GM12878 (cell line): ENCODE measurements at regions not wholly inside any gene's neighbourhood (a gene's known extent, or its start where the extent isn't known, plus 50 kb on each side); places are given as distances from the start of the nearest gene placed in this dataset.

ENCODE experiments used
- ATAC-seq: fragments of 200-7000 bp; cut with Tn5 transposase; 3 replicates; pipeline ENCODE4 v1.9.1; 2020; ENCODE audit warnings: mild to moderate bottlenecking, moderate library complexity
- BruUV-seq: library from RNA; stranded (reverse); fragments of 400-500 nt; replicated peaks from 2 replicates; lab custom pipeline; 2021; lab: Mats Ljungman, UMichigan
- CTCF ChIA-PET: fragments of 300-600 bp; sonication (Branson Sonifier 250); formaldehyde crosslinking; extraction: SDS; loops from one replicate; lab custom pipeline; 2021; ENCODE audit warnings: inconsistent platforms; lab: Yijun Ruan, JAX
- POLR2A ChIA-PET: fragments of 350-600 bp; formaldehyde crosslinking; extraction: SDS; loops from one replicate; lab custom pipeline; 2021; ENCODE audit warnings: inconsistent platforms; lab: Charles Lee
- RAD21 ChIA-PET: fragments of 300-600 bp; sonication (Branson Sonifier 250); formaldehyde crosslinking; loops from one replicate; lab custom pipeline; 2023; ENCODE audit warnings: antibody characterized with exemption; ENCODE audit not compliant: unreplicated experiment; lab: Charles Lee
- SMC1A ChIA-PET: fragments of 300-600 bp; sonication (Branson Sonifier 250); formaldehyde crosslinking; loops from one replicate; lab custom pipeline; 2023; ENCODE audit not compliant: unreplicated experiment, uncharacterized antibody; lab: Charles Lee
- DNase-seq: peaks from one replicate; pipeline ENCODE4 v3.0.0-alpha.2; 2011; ENCODE audit warnings: low read depth, low spot score
- FAIRE-seq: peaks from 3 replicates; lab custom pipeline; 2011; peaks lifted over from hg19 to GRCh38; lab: Jason Lieb, UNC
- H2AFZ ChIP-seq: 2 replicates; pipeline ENCODE4 v1.6.0; 2011; ENCODE audit warnings: low read depth, low read length, control low read depth; ENCODE audit not compliant: control insufficient read depth
- H3K27ac ChIP-seq: 2 replicates; pipeline ENCODE4 v1.5.1; 2011; ENCODE audit warnings: control low read depth; ENCODE audit not compliant: control insufficient read depth, insufficient read depth
- H3K27me3 ChIP-seq, 2 experiments: replicated peaks in 1 of 2; 2 replicates each; pipeline versions ENCODE4 v1.6.0 to v1.6.1; 2011; ENCODE audit warnings: low read length in 1 of 2; ENCODE audit not compliant: control insufficient read depth in 2 of 2, insufficient read depth in 2 of 2
- H3K36me3 ChIP-seq, 2 experiments: 2 replicates each; pipeline ENCODE4 v1.5.1; 2011; ENCODE audit warnings: low read length in 1 of 2; ENCODE audit not compliant: control insufficient read depth in 2 of 2, insufficient read depth in 2 of 2
- H3K4me1 ChIP-seq: 2 replicates; pipeline ENCODE4 v1.6.1; 2011; ENCODE audit warnings: mild to moderate bottlenecking, low read length, moderate library complexity, mixed read lengths; ENCODE audit not compliant: control insufficient read depth, insufficient read depth
- H3K4me2 ChIP-seq: 2 replicates; pipeline ENCODE4 v1.6.0; 2011; ENCODE audit warnings: control low read depth; ENCODE audit not compliant: control insufficient read depth, insufficient read depth
- H3K4me3 ChIP-seq: fragments of 200-600 bp; sonication (generic); 2 replicates; pipeline ENCODE4 v1.5.1; 2016
- H3K79me2 ChIP-seq: 2 replicates; pipeline ENCODE4 v1.6.0; 2011; ENCODE audit warnings: low read length; ENCODE audit not compliant: control insufficient read depth, insufficient read depth
- H3K9ac ChIP-seq: 2 replicates; pipeline ENCODE4 v1.8.0; 2011; ENCODE audit warnings: low read length, control low read depth, mixed read lengths; ENCODE audit not compliant: control insufficient read depth, insufficient read depth
- H3K9me3 ChIP-seq: replicated peaks from 3 replicates; pipeline ENCODE4 v1.5.1; 2011; ENCODE audit warnings: mild to moderate bottlenecking, low read length; ENCODE audit not compliant: control insufficient read depth, insufficient read depth
- H4K20me1 ChIP-seq: 2 replicates; pipeline ENCODE4 v1.6.0; 2011; ENCODE audit not compliant: control insufficient read depth, insufficient read depth
- BRCA1 ChIP-seq: IDR thresholded peaks from 2 replicates; pipeline ENCODE4 v1.6.1; 2011; ENCODE audit warnings: low read depth, low read length, improper control_type of control experiment
- DPF2 ChIP-seq: fragments of 450-650 bp; IDR thresholded peaks from 2 replicates; pipeline ENCODE4 v1.6.1; 2017; ENCODE audit warnings: mild to moderate bottlenecking
- ELK1 ChIP-seq: IDR thresholded peaks from 2 replicates; pipeline ENCODE4 v1.6.1; 2012; ENCODE audit warnings: low read depth, low read length, improper control_type of control experiment
- ESRRA ChIP-seq: IDR thresholded peaks from 2 replicates; pipeline ENCODE4 v1.6.1; 2012; ENCODE audit warnings: mild to moderate bottlenecking, low read length, improper control_type of control experiment
- HDAC2 ChIP-seq: fragments of 200-600 bp; sonication (generic); IDR thresholded peaks from 2 replicates; pipeline ENCODE4 v1.6.1; 2017
- REST ChIP-seq: IDR thresholded peaks from 2 replicates; pipeline ENCODE4 v1.6.1; 2012; ENCODE audit warnings: mild to moderate bottlenecking, low read depth, low read length
- SREBF2 ChIP-seq: IDR thresholded peaks from 2 replicates; pipeline ENCODE4 v1.6.1; 2012; ENCODE audit warnings: mild to moderate bottlenecking, low read length
- TAF1 ChIP-seq: IDR thresholded peaks from 2 replicates; pipeline ENCODE4 v1.6.1; 2011; ENCODE audit warnings: mild to moderate bottlenecking, low read depth, low read length, borderline replicate concordance
- ZNF207 ChIP-seq: fragments of 450-650 bp; IDR thresholded peaks from 2 replicates; pipeline ENCODE4 v1.6.1; 2014; ENCODE audit warnings: antibody characterized with exemption, mild to moderate bottlenecking, borderline replicate concordance
- WGBS: methylation state at CpG from one replicate; pipeline ENCODE4 v1.1.6; 2016; ENCODE audit warnings: low lambda C conversion rate; ENCODE audit not compliant: insufficient replicate concordance, insufficient coverage; ENCODE audit errors: missing lambda C conversion rate; 5-methylcytosine and 5-hydroxymethylcytosine counted together
- in situ Hi-C: fragments of 300-500 bp; cut with MboI; formaldehyde crosslinking; loops from 9 replicates; pipeline ENCODE4 v1.14.3; 2018; ENCODE audit warnings: mixed read lengths
- intact Hi-C: fragments of 100-400 bp; cut with micrococcal nuclease; formaldehyde crosslinking; loops from one replicate; pipeline ENCODE4 v1.14.2; 2022; ENCODE audit not compliant: unreplicated experiment

GRCh38 chr9:99326112-99326916, 104.2 kb downstream of the SEC61B start:
- no peak for TF ChIP-seq REST
- TF ChIP-seq TAF1 = no peak
- TF ChIP-seq ZNF207 = no peak
- TF ChIP-seq ESRRA = no peak
- TF ChIP-seq BRCA1 = no peak
- TF ChIP-seq DPF2 = no peak
- TF ChIP-seq SREBF2 = no peak
- TF ChIP-seq HDAC2 = no peak
- no peak for TF ChIP-seq ELK1
- ATAC-seq (peak; percentile 59), FAIRE-seq (no peak), DNase-seq (no peak)
- no peaks in the 10 kb centered on the region for H3K4me1 ChIP-seq
- ChIA-PET POLR2A (no interaction called here), RAD21 (interaction anchor here (1.0 kb wide), 1 partner anchor 41 kb away, joined by 3 read pairs; no protein-coding TSS in a partner anchor), CTCF (interaction anchor here (1.3 to 1.6 kb wide), 3 partner anchors 8 to 95 kb away, joined by 3 to 5 read pairs (median 3); no protein-coding TSS in a partner anchor), SMC1A (interaction anchor here (1.2 to 2.7 kb wide), 4 partner anchors 9 to 484 kb away, joined by 4 to 10 read pairs (median 4); no protein-coding TSS in a partner anchor)
- in situ Hi-C loops = no loop called here
- intact Hi-C loops = no loop called here
- 50% methylated on average over 5 of the region's 5 CpGs for WGBS
- H2AFZ ChIP-seq = no peak overlapping the region
- no peak overlapping the region for H3K27ac ChIP-seq
- H3K36me3 ChIP-seq = no peaks in the 10 kb centered on the region
- H3K9ac ChIP-seq = no peak overlapping the region
- H4K20me1 ChIP-seq = no peaks in the 10 kb centered on the region
- no peaks in the 10 kb centered on the region for H3K79me2 ChIP-seq
- no peaks in the 10 kb centered on the region for H3K9me3 ChIP-seq
- H3K4me2 ChIP-seq = no peak overlapping the region
- H3K4me3 ChIP-seq = no peak overlapping the region
- no peaks in the 10 kb centered on the region for H3K27me3 ChIP-seq
- BruUV-seq = no TSS peak
